DOHH2 (cell line): ENCODE measurements at regions not wholly inside any gene's neighbourhood (a gene's known extent, or its start where the extent isn't known, plus 50 kb on each side); places are given as distances from the start of the nearest gene placed in this dataset.

ENCODE experiments used
- EZH2phosphoT487 ChIP-seq: fragments of 200-600 bp; sonication (generic); IDR thresholded peaks from 2 replicates; pipeline ENCODE4 v1.6.1; 2017; ENCODE audit warnings: borderline replicate concordance, mild to moderate bottlenecking, antibody characterized with exemption, low read length, moderate library complexity, mixed read lengths
- TF ChIP-seq, protein P1 (sequence below): fragments of 200-600 bp; sonication (generic); IDR thresholded peaks from one replicate; pipeline ENCODE4 v1.5.1; 2014; ENCODE audit warnings: antibody characterized with exemption, mild to moderate bottlenecking, low read depth, low read length; ENCODE audit not compliant: poor library complexity, severe bottlenecking

GRCh38 chr3:150242220-150242936 is 165.7 kb upstream of the TSC22D2 start:
- TF ChIP-seq, protein P1, sequence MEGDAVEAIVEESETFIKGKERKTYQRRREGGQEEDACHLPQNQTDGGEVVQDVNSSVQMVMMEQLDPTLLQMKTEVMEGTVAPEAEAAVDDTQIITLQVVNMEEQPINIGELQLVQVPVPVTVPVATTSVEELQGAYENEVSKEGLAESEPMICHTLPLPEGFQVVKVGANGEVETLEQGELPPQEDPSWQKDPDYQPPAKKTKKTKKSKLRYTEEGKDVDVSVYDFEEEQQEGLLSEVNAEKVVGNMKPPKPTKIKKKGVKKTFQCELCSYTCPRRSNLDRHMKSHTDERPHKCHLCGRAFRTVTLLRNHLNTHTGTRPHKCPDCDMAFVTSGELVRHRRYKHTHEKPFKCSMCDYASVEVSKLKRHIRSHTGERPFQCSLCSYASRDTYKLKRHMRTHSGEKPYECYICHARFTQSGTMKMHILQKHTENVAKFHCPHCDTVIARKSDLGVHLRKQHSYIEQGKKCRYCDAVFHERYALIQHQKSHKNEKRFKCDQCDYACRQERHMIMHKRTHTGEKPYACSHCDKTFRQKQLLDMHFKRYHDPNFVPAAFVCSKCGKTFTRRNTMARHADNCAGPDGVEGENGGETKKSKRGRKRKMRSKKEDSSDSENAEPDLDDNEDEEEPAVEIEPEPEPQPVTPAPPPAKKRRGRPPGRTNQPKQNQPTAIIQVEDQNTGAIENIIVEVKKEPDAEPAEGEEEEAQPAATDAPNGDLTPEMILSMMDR = no peak
- no peak for TF ChIP-seq EZH2phosphoT487
